ENCODE measurements at regions not wholly inside any gene's neighbourhood (a gene's known extent, or its start where the extent isn't known, plus 50 kb on each side); places are given as distances from the start of the nearest gene placed in this dataset.
A peak's percentile ranks its signal among the peaks of the same experiment; 100 is the strongest.

DNA sequence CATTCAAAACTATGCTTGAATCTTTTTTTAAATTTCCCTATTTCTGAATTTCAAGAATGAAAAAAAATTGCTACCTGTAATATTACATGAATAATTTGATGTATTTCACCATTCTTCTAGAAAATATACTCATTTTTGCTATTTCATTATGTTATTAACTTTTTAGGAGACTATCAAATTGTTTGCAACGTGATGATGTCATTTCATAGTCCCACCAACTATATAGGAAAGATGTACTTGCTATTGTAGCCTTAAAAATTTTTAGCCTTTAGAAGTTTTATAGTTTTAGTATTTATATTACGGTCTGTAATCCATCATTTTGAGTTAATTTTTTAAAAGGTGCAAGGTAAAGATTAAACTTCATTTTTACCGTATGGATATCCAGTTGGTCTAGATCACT lies 81.4 kb upstream of the AHI1 start:
- Histone ChIP-seq H3K4me1 (no peaks in the 10 kb centered on the region), H3K36me3 (no peaks in the 10 kb centered on the region), H3K27ac (no peak overlapping the region), H3K9me3 (no peaks in the 10 kb centered on the region), H3K4me3 (replicated peaks in 1 of 3) (no peak overlapping the region), H3K27me3 (no peaks in the 10 kb centered on the region)
- no peak for DNase-seq
- intact Hi-C loops (cut with DNase I): no loop called here
- WGBS, 2 donors: 97% methylated on average over 3 of the region's 3 CpGs
- TF ChIP-seq, protein P1, sequence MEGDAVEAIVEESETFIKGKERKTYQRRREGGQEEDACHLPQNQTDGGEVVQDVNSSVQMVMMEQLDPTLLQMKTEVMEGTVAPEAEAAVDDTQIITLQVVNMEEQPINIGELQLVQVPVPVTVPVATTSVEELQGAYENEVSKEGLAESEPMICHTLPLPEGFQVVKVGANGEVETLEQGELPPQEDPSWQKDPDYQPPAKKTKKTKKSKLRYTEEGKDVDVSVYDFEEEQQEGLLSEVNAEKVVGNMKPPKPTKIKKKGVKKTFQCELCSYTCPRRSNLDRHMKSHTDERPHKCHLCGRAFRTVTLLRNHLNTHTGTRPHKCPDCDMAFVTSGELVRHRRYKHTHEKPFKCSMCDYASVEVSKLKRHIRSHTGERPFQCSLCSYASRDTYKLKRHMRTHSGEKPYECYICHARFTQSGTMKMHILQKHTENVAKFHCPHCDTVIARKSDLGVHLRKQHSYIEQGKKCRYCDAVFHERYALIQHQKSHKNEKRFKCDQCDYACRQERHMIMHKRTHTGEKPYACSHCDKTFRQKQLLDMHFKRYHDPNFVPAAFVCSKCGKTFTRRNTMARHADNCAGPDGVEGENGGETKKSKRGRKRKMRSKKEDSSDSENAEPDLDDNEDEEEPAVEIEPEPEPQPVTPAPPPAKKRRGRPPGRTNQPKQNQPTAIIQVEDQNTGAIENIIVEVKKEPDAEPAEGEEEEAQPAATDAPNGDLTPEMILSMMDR (IDR thresholded peaks at IDR 0.05): no peak
- TF ChIP-seq POLR2A (IDR thresholded peaks at IDR 0.05): no peak

GRCh38 chr6:135581211-135581610 lies 83.7 kb upstream of the AHI1 start:
- Histone ChIP-seq H3K9me3 (no peaks in the 10 kb centered on the region), H3K27me3 (no peaks in the 10 kb centered on the region), H3K36me3 (no peaks in the 10 kb centered on the region), H3K4me3 (replicated peaks in 1 of 3) (no peak overlapping the region), H3K27ac (no peak overlapping the region), H3K4me1 (peaks cover under 1 to 2% of the 10 kb centered on the region in 2 donors)
- WGBS, 2 donors: 96 to 99% methylated on average over 3 of the region's 3 CpGs
- no peak for TF ChIP-seq POLR2A (IDR thresholded peaks at IDR 0.05)
- TF ChIP-seq, protein P1 (IDR thresholded peaks at IDR 0.05): no peak
- intact Hi-C loops (cut with DNase I): no loop called here
- no peak for DNase-seq

GRCh38 chr6:135583256-135583761 lies 85.8 kb upstream of the AHI1 start:
- no peaks in the 10 kb centered on the region for H3K9me3 ChIP-seq
- no peaks in the 10 kb centered on the region for H3K36me3 ChIP-seq
- TF ChIP-seq POLR2A (IDR thresholded peaks at IDR 0.05): no peak
- TF ChIP-seq, protein P1 (IDR thresholded peaks at IDR 0.05): no peak

DNA sequence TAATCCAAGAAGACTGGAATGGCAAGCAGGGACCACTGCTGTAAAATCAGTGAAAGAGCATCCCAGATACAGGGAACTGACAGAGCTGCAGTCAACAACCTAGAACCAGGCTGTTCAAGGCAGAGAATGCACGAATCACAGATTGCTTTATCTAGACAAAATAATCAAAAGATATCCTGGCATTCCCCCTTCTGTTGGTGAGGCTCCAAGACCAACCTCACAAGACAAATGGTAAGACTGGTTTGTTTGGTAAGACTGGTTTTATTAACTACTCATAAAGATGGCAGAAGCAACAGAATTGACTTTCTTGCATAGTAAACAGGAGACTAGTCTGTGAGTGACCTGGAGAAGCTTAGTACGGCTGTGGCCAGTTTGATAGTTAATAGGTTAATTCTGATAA lies 88.8 kb upstream of the AHI1 start:
- Histone ChIP-seq H3K4me1 (peaks cover 5 to 12% of the 10 kb centered on the region in 2 donors), H3K36me3 (no peaks in the 10 kb centered on the region), H3K27me3 (no peaks in the 10 kb centered on the region), H3K9me3 (no peaks in the 10 kb centered on the region), H3K27ac (no peak overlapping the region), H3K4me3 (replicated peaks in 1 of 3) (no peak overlapping the region)
- TF ChIP-seq POLR2A (IDR thresholded peaks at IDR 0.05): no peak
- TF ChIP-seq, protein P1 (IDR thresholded peaks at IDR 0.05): no peak
- DNase-seq: no peak
- intact Hi-C loops (cut with DNase I): no loop called here
- WGBS, 2 donors: 69 to 70% methylated on average over 2 of the region's 2 CpGs

More at GRCh38 chr6:135583256-135583761, 85.8 kb upstream of the AHI1 start:
- Histone ChIP-seq H3K4me3 (replicated peaks in 1 of 3) (no peak overlapping the region), H3K4me1 (peaks cover 5 to 12% of the 10 kb centered on the region in 2 donors), H3K27me3 (no peaks in the 10 kb centered on the region), H3K27ac (no peak overlapping the region)
- DNase-seq: no peak
- intact Hi-C loops (cut with DNase I): no loop called here
- 85 to 90% methylated on average over 1 of the region's 1 CpG for WGBS, 2 donors

- Histone ChIP-seq H3K27me3 (no peaks in the 10 kb centered on the region), H3K36me3 (no peaks in the 10 kb centered on the region), H3K4me3 (replicated peaks in 1 of 3) (no peak overlapping the region), H3K4me1 (peaks cover 5 to 12% of the 10 kb centered on the region in 2 donors), H3K27ac (no peak overlapping the region), H3K9me3 (no peaks in the 10 kb centered on the region)
- DNase-seq: peak; percentile 71 to 82
- intact Hi-C loops (cut with DNase I): no loop called here
- TF ChIP-seq, protein P1 (IDR thresholded peaks at IDR 0.05): no peak
- TF ChIP-seq POLR2A (IDR thresholded peaks at IDR 0.05): no peak
- WGBS, 2 donors: 38 to 47% methylated on average over 4 of the region's 4 CpGs
Measured at GRCh38 chr6:135586844-135587243, 89.3 kb upstream of the AHI1 start.

Measured in thyroid gland (tissue), 4 donors.